H1 (cell line): ENCODE measurements at regions not wholly inside any gene's neighbourhood (a gene's known extent, or its start where the extent isn't known, plus 50 kb on each side); places are given as distances from the start of the nearest gene placed in this dataset.

Source experiments
- EP300 ChIP-seq, 2 experiments: IDR thresholded peaks; 1 replicate in 1 of 2; 2 replicates in 1 of 2; pipeline ENCODE4 v1.6.1; 2011 to 2012; ENCODE audit warnings: low read depth in 2 of 2, low read length in 2 of 2, mild to moderate bottlenecking in 2 of 2, borderline replicate concordance in 1 of 2, inconsistent platforms in 1 of 2, moderate library complexity in 1 of 2
- FOSL1 ChIP-seq: IDR thresholded peaks from 2 replicates; pipeline ENCODE4 v1.6.1; 2011; ENCODE audit warnings: mild to moderate bottlenecking, low read depth, low read length, moderate library complexity; ENCODE audit not compliant: insufficient read depth
- JUN ChIP-seq: IDR thresholded peaks from 2 replicates; pipeline ENCODE4 v1.6.1; 2011; ENCODE audit warnings: low read depth, mild to moderate bottlenecking, improper control_type of control experiment, low read length
- POLR2A ChIP-seq, 2 experiments: IDR thresholded peaks; 1 replicate in 1 of 2; 2 replicates in 1 of 2; pipeline ENCODE4 v1.6.1; 2011; ENCODE audit warnings: low read depth in 2 of 2, low read length in 2 of 2, mild to moderate bottlenecking in 2 of 2; ENCODE audit errors: control extremely low read depth in 1 of 2
- POLR2AphosphoS5 ChIP-seq: IDR thresholded peaks from 2 replicates; pipeline ENCODE4 v1.6.1; 2011; ENCODE audit warnings: low read depth, low read length
- RAD21 ChIP-seq, 2 experiments: IDR thresholded peaks in 1 of 2; conservative IDR thresholded peaks in 1 of 2; 2 replicates each; pipeline ENCODE4 v1.6.1; 2011; ENCODE audit warnings: low read depth in 2 of 2, low read length in 2 of 2, improper control_type of control experiment in 1 of 2, inconsistent platforms in 1 of 2, mild to moderate bottlenecking in 1 of 2, moderate library complexity in 1 of 2
- SIRT6 ChIP-seq: IDR thresholded peaks from one replicate; pipeline ENCODE4 v1.7.1; 2012; ENCODE audit warnings: low read length, inconsistent platforms
- YY1 ChIP-seq: IDR thresholded peaks from 2 replicates; pipeline ENCODE4 v1.6.1; 2011; ENCODE audit warnings: low read depth, mild to moderate bottlenecking, low read length
- TF ChIP-seq, protein P1 (sequence below): IDR thresholded peaks from 2 replicates; pipeline ENCODE4 v1.6.1; 2012; ENCODE audit warnings: inconsistent platforms
- TF ChIP-seq, protein P2 (sequence below), 3 experiments: IDR thresholded peaks; 1 replicate in 2 of 3; 2 replicates in 1 of 3; pipeline versions ENCODE4 v1.5.1 to v1.6.1; 2011; ENCODE audit warnings: low read length in 3 of 3, mild to moderate bottlenecking in 3 of 3, inconsistent platforms in 2 of 3, low read depth in 1 of 3, moderate library complexity in 1 of 3; ENCODE audit not compliant: insufficient read depth in 1 of 3; ENCODE audit errors: control extremely low read depth in 1 of 3
- TF ChIP-seq, protein P3 (sequence below): IDR thresholded peaks from 2 replicates; pipeline ENCODE4 v1.6.1; 2012; ENCODE audit warnings: low read length, inconsistent platforms
- TF ChIP-seq, protein P4 (sequence below): IDR thresholded peaks from 2 replicates; pipeline ENCODE4 v1.6.1; 2011; ENCODE audit warnings: low read length, improper control_type of control experiment

DNA sequence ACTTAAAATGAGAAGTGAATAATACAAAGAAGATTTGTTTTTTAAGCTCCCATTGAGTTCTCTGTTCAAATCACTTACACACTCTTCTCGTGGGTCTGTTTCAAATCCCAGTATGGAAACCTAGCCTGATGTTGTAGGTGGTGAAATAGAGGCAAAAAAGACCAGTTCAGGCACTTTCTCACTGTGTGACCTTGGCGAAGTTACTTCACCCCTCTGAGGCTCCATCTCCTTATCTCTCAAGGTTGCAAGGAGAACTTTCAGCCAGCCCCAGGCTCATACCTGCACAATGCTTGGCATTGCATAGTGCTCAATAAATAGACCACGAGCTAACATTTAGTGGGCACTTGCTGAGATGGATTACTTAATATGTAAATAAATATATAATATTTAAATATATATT is 90.1 kb downstream of the PRLHR start:
- TF ChIP-seq, protein P1, sequence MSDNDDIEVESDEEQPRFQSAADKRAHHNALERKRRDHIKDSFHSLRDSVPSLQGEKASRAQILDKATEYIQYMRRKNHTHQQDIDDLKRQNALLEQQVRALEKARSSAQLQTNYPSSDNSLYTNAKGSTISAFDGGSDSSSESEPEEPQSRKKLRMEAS, result no peak
- TF ChIP-seq POLR2AphosphoS5 (no peak), EP300 (IDR thresholded peaks at IDR 0.05; ENCODE audit: borderline replicate concordance in 1 of 2, low read depth in 2 of 2, low read length in 2 of 2) (no peak), JUN (no peak), RAD21 (IDR thresholded peaks at IDR 0.05 in 1 of 2, conservative IDR thresholded peaks at IDR 0.05 in 1 of 2; ENCODE audit: low read depth in 2 of 2, low read length in 2 of 2) (no peak), YY1 (no peak), POLR2A (IDR thresholded peaks at IDR 0.05; ENCODE audit: control extremely low read depth in 1 of 2, low read depth in 2 of 2, low read length in 2 of 2) (no peak), FOSL1 (no peak), SIRT6 (no peak)
- TF ChIP-seq, protein P2, sequence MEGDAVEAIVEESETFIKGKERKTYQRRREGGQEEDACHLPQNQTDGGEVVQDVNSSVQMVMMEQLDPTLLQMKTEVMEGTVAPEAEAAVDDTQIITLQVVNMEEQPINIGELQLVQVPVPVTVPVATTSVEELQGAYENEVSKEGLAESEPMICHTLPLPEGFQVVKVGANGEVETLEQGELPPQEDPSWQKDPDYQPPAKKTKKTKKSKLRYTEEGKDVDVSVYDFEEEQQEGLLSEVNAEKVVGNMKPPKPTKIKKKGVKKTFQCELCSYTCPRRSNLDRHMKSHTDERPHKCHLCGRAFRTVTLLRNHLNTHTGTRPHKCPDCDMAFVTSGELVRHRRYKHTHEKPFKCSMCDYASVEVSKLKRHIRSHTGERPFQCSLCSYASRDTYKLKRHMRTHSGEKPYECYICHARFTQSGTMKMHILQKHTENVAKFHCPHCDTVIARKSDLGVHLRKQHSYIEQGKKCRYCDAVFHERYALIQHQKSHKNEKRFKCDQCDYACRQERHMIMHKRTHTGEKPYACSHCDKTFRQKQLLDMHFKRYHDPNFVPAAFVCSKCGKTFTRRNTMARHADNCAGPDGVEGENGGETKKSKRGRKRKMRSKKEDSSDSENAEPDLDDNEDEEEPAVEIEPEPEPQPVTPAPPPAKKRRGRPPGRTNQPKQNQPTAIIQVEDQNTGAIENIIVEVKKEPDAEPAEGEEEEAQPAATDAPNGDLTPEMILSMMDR (IDR thresholded peaks at IDR 0.05; ENCODE audit: control extremely low read depth in 1 of 3, insufficient read depth in 1 of 3, low read depth in 1 of 3, low read length in 3 of 3), result no peak
- TF ChIP-seq, protein P3, sequence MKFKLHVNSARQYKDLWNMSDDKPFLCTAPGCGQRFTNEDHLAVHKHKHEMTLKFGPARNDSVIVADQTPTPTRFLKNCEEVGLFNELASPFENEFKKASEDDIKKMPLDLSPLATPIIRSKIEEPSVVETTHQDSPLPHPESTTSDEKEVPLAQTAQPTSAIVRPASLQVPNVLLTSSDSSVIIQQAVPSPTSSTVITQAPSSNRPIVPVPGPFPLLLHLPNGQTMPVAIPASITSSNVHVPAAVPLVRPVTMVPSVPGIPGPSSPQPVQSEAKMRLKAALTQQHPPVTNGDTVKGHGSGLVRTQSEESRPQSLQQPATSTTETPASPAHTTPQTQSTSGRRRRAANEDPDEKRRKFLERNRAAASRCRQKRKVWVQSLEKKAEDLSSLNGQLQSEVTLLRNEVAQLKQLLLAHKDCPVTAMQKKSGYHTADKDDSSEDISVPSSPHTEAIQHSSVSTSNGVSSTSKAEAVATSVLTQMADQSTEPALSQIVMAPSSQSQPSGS, result no peak
- TF ChIP-seq, protein P4, sequence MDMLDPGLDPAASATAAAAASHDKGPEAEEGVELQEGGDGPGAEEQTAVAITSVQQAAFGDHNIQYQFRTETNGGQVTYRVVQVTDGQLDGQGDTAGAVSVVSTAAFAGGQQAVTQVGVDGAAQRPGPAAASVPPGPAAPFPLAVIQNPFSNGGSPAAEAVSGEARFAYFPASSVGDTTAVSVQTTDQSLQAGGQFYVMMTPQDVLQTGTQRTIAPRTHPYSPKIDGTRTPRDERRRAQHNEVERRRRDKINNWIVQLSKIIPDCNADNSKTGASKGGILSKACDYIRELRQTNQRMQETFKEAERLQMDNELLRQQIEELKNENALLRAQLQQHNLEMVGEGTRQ, result no peak
